Middle frontal gyrus (tissue), 1 donor: ENCODE measurements at regions not wholly inside any gene's neighbourhood (a gene's known extent, or its start where the extent isn't known, plus 50 kb on each side); places are given as distances from the start of the nearest gene placed in this dataset.

Source experiments
- DNase-seq: peaks from one replicate; pipeline ENCODE4 v3.0.0-alpha.2; 2015; ENCODE audit warnings: low spot score; ENCODE audit errors: extremely low spot score

DNA sequence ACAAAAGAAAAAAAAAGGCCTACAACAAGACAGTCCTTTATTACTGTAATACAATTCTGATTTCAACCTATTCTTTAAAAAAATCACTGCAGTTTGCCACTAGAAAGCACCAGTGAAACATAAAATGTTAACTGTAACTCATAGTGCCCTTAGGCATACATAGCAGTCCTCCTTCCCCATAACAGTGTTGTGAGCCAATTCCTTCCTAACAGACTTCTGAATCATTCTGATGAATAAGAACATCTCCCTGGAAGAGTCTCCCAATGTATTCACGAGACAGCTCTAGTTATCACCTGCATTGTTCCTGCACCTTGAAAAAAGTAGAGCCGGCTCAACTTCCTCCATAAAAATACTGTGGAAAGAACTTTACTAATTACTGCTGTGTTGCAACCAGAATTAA lies 213.6 kb upstream of the FSCB start:
- DNase-seq: no peak

DNA sequence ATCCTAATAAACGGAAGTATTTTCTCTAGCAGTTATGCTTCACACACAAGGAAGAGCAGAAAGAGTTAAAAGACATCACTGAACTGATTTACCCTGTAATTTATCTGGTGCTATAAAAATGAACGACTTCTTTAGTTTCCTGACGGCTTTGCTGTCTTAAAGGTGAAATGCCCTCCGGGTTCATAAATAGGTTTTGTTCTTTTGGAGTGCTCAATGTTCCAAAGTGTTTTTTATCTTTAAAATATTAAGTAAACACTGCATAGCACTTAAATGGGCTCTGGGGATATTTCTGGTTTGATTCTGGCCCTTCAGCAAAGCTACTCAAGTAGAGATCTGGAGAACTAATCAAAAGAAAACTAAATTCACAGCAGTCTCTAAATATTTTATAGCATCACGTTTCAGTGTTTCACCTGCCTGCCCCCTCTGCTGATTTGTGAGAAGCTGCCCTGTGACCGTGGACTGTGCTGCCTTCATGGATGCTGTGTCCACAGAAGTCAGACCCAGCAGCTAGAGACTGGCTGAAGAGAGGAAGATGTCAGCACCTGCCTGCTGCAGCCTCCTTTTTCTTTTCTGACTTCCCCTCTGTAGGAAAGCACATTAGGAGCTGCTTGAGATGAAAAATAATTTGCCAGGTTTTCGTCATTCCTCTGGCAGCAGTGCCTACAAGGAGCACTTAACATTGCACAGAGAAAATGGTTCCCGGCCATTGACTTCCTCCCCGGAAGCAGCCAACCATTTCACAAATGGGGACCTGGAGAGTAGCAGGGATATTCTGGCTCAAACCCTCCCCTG lies 205.1 kb upstream of the FSCB start:
- no peak for DNase-seq

DNA sequence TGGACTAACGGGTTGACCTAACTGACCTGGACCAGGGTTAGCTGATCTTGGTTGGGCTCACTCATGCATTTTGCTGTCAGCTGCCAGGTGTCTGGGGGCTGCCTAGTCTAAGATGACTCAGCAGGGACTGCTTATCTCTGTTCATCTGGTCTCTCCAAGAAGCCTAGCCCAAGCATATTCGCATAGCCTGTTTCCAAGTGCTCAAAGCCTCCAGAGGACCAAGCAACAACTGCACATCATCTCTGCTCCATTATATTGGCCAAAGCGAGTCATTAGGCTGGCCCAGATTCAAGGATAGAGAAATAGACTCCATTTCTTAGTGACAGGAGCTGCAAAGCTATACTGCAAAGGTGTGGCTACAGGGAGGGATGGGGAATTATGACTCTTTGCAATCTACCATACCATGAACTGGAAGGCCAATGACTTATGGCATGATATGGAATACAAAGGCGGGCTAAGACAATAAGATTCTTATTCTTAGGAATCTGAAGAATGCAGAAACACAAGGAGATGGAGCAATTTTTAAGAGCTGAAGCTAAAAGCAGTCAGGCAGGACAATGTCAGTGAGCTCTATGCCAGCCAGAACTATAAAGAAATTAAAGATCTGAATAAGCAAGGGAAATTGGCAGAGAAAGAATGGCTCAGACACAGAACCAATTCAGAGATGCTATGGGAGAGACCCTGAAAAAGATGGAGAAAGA lies 194.6 kb upstream of the FSCB start:
- DNase-seq: no peak

DNA sequence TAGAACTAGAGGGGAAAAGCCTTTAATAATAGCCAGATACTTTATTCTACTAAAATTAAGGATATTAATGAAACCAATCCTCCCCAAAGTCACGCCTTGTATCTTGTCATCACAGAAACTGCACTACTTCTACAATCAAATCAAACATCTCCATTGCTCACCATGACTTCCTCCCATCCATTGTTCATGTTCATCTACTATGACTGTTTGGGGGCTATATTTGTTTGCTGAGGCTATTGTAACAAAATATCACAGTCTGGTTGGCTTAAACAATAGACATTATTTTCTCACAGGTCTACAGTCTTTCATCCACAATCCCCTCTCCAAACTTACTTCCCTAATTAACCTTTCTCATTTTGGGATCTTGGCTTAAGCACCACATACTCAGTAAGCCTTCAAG lies 193.6 kb upstream of the FSCB start:
- no peak for DNase-seq

DNA sequence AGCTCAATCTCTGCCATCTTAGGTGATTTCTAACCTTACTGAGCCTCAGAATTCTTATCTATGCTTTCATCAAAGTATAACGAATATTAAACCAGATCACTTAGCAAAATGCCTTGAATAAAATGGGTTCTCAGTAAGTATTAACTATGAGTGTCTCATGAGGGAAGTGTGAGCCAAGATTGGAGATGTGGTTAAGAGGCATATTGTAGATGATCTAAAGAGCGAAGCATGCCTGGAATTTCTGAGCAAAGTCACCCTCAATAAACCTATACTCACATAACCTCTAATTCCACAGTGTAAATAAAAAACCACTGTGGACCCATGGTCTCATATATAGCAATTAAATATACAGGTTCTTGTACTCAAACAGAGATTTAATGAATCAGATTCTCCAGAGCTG lies 193.1 kb upstream of the FSCB start:
- DNase-seq: no peak

DNA sequence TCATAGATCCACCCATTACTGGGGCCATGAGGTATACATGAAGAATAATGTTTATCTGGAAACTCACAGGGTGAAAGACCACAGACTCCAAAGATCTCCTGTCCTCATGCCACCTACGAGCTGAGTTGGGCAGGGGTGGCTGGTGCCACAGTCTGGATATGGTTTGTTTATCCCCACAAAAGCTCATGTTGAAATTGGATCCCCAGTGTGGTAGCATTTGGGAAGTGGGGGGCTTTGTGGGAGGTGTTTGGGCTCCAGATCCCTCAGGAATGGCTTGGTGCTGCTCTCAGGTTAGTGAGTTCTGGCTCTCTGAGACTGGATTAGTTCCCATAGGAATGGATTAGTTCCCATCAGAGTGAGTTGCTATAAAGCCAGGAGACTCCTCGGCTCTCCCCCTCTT lies 192.3 kb upstream of the FSCB start:
- no peak for DNase-seq

DNA sequence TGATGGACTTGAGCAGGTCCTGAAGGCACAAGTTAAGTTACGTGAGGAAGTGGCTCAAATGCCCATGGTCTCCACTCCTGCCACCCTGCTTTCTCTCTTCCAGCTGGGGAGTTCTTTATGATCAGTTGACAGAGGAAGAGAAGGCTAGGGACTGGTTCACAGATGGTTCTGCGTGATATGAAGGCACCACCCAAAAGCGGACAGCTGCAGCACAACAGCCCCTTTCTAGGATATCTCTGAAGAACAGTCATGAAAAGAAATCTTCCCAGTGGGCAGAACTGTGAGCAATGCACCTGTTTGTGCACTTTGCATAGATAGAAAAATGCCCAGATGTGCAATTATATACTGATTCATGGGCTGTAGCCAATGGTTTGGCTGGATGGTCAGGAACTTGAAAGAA lies 162.4 kb upstream of the FSCB start:
- DNase-seq: no peak

DNA sequence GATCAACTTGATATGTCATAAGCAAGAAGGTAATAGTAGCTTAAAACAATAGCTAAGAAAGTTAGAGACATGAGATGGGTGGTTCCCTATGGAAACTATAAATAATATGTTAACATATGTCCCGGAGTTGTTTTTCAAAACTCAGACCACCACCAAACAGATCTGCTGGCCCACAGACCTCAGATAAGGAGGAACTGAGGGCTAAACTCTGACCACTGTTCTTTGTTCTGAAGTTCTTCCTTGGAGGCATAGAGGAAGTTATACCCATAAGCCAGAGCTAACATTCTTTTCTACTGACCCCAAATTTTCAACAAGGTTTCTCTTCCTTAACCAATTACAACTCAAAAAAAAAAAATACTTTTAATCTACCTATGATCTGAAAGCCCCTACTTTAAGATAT lies 156.1 kb upstream of the FSCB start:
- DNase-seq: no peak

DNA sequence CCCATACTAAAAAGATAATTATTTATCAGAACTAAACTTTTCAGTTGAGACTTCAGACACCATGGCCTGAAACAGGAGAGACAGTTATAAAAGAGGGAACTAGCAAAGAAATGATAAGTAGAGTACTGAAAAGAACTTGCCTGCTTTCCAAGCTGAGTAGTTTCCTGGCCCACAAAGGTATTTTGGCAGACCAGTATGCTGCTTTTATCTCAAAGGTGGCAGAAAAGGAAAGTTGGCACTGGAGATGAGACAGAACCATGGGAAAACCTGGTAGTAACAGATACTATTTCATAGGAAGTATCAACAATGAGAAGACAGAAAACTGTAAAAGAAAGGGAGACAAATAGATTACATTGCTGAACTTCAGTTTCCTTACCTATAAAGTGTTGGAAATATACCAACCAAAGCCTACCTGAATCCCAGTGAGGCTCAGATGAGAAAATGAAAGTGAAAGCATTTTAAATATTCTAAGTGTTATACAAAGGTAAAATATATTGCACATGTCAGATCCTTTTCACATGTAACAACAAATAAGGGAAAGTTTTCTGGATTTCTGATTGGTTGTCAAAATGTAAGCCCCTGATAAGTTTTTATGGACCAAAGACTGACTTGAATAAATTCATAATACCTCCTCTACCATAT lies 155.3 kb upstream of the FSCB start:
- no peak for DNase-seq

DNA sequence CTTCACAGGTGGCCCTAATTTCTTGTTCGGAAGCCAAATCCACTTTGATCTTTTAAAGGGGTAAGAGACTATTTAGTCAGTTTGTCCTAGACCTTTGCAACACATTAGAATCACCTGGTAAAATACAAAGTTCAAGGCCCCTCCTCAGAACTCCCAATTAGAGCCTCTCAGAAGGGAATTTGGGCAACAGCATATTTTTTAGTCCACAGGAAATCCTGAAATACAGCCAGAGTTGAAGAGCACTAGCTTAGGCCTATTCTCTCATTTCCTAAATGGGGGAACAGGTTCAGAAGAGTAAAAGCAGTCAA lies 151.3 kb upstream of the FSCB start:
- no peak for DNase-seq

- DNase-seq: no peak
Measured at GRCh38 chr14:44657696-44658388, 150.8 kb upstream of the FSCB start.

DNA sequence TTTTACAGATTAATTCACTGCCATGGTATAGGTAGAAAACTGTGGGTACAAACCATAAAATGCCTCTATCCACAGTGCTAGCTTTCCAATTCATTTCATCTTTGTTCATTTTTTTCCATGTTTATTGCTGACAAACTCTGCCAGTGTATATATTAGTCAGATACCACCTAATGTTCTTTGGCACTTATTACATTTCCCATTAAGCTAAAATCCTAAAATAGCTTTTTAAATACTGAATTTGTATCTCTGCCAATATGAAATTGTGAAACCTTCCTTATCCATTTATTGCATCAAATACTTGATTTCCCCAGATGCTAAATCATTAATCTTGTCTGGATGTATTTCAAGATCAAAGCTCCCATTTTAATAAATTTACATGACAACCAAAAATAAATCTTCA lies 150.1 kb upstream of the FSCB start:
- DNase-seq: no peak

DNA sequence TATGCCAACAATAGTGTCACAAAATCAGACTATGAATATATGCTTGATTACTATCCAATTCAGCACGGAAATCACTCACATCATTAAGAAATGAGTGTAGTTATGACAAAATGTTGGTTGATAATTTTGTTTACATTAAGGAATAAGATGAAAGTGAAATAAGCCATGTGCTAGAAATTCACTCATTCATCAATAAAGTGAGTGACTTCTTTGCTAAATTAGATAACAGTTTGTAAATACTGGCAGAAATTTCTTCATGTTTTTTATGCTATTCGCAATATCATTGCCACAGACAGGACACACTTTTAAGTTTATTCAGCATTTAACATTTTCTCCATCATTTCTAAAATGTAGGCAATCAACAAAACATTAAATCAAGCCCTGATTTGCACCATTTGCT lies 147.5 kb upstream of the FSCB start:
- no peak for DNase-seq

DNA sequence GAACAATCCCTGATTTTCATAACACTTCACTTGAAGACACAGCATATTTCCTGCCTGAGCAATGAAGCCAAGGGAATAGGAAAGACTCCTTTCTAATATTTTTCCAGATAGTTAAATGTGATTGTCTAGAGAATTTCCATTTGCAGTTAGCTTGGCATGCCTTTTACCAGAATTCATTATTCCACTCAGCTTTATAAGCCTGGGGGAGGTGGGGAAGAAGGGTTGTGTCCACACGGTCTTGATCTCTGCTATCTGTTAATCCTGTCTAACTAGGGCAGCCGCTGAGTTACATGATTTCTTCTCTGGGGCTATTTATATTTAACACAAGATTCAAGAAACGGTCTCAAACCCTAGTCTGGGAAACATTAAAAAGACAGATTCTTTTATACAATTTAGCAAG lies 146.6 kb upstream of the FSCB start:
- no peak for DNase-seq

DNA sequence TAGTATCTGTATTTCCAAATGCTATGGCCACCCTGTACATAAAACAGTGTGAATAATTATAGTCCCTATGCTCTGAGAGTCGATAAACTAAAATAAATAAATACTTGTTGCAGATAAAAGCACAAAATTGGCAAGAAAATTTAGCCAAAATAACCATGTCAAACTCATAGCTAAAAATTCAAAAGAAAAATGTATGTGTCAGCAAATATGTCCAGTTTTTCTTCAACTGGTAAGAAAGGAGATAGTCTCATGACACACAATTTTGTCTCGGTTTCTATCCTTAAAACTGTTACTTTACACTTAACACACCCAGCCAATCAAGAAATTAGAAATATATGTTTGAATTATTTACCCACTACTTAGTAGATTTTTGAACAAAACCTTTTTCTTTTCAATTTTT lies 145.6 kb upstream of the FSCB start:
- no peak for DNase-seq

- no peak for DNase-seq
Measured at GRCh38 chr14:44649061-44649460, 142.0 kb upstream of the FSCB start.

DNA sequence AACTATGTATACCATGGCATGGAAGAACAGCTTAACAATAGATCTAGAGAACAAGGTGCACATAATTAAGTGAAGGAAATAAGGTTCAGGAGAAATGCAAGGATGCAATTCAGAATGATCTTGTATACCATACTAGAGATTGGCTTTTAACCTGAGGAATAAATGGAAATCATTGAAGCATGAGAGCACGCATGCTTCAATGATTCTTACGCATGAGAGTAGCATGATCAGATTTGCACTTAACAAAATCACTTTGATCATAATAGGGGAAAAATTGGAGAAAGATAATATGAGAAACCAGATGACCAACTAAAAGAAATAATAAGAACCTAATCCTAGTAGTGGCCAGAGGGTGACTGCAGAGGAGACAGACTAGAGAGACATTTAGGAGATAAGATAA lies 133.3 kb upstream of the FSCB start:
- DNase-seq: no peak

DNA sequence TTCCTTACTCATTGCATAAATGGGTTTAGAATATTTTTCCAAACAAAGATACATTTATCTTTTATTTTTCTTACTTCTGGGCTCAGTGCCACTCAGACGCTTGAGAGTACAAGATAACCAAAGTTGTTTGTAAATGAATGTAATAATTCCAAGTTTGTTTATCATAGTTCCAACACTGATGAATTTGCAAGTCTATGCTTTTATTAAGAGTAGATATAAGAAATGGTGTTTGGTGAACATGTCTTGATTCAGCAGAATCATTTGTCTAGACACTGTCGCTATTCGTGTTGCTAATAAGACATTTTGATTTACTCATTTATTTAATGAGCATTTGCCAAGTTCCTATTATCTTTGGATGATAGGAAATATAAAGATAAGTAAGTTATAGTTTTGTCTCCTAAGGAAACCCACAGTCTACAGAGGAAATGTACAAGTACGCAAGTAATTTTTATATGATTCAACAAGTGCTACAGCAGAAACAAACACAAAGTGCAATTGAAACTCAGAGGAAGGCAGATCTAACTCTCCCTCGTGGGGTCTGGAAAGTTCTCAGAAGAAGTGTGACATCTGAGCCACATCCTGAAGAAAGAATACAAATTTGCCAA lies 132.8 kb upstream of the FSCB start:
- no peak for DNase-seq

DNA sequence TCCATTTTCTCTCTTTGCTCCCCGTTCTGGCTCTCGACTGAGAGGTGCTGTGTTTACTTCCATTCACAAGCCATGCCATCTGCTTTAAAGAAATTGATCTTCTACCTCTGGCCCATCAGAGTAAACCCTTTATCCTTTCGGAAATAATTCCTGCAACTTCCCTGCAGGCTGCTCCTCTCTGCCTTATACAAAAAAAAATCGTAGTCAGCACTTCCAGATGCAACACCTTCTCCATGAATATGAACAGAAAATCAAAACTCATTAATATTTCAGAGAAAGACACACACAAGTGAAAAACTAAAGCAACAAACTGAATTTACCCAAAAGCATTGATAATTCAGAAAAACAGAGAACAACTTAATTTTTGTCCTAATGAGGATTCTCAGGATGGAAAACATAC lies 127.6 kb upstream of the FSCB start:
- no peak for DNase-seq

- DNase-seq: no peak
Measured at GRCh38 chr14:44626423-44626822, 119.3 kb upstream of the FSCB start.

GRCh38 chr14:44625098-44625497 lies 118.0 kb upstream of the FSCB start:
- no peak for DNase-seq
